ENCODE measurements at regions not wholly inside any gene's neighbourhood (a gene's known extent, or its start where the extent isn't known, plus 50 kb on each side); places are given as distances from the start of the nearest gene placed in this dataset.

- no peak overlapping the region for H3K4me3 ChIP-seq (ENCODE audit: low read depth, low read length)
Measured at GRCh38 chr5:145072889-145073288, 762.3 kb downstream of the PRELID2 start.

DNA sequence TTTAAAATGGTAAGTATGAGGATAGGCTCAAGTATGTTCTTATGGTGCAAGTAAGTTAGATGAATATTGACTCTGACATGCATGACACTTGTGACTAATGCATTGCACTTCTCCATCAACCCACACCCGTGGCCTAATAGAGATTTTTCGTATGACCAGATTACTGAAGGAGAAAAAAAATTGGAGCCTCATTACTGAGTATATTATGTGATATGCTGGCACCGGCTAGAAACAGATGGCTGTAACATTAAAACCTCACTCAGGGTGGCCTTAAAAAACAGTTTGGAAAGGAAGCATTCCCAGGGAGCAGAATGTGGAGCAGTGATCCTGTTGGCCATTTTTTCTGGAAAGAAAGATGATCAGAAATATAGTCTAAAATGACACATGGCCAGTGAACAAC lies 766.4 kb downstream of the PRELID2 start:
- Histone ChIP-seq H3K36me3 (ENCODE audit: control insufficient read depth, insufficient read depth, low read length) (no peaks in the 10 kb centered on the region), H3K4me1 (ENCODE audit: control insufficient read depth, insufficient read depth, low read length) (no peaks in the 10 kb centered on the region), H3K27me3 (ENCODE audit: control insufficient read depth, insufficient read depth, low read length) (no peaks in the 10 kb centered on the region), H3K9me3 (ENCODE audit: control insufficient read depth, insufficient read depth, low read length) (no peaks in the 10 kb centered on the region), H3K9ac (ENCODE audit: low read depth, low read length) (no peak overlapping the region), H3K4me3 (ENCODE audit: low read depth, low read length) (no peak overlapping the region), H3K27ac (ENCODE audit: low read depth, low read length) (no peak overlapping the region)

More at GRCh38 chr5:145072889-145073288, 762.3 kb downstream of the PRELID2 start:
- Histone ChIP-seq H3K9me3 (ENCODE audit: control insufficient read depth, insufficient read depth, low read length) (no peaks in the 10 kb centered on the region), H3K27me3 (ENCODE audit: control insufficient read depth, insufficient read depth, low read length) (no peaks in the 10 kb centered on the region), H3K27ac (ENCODE audit: low read depth, low read length) (no peak overlapping the region), H3K36me3 (ENCODE audit: control insufficient read depth, insufficient read depth, low read length) (no peaks in the 10 kb centered on the region), H3K9ac (ENCODE audit: low read depth, low read length) (no peak overlapping the region), H3K4me1 (ENCODE audit: control insufficient read depth, insufficient read depth, low read length) (no peaks in the 10 kb centered on the region)

DNA sequence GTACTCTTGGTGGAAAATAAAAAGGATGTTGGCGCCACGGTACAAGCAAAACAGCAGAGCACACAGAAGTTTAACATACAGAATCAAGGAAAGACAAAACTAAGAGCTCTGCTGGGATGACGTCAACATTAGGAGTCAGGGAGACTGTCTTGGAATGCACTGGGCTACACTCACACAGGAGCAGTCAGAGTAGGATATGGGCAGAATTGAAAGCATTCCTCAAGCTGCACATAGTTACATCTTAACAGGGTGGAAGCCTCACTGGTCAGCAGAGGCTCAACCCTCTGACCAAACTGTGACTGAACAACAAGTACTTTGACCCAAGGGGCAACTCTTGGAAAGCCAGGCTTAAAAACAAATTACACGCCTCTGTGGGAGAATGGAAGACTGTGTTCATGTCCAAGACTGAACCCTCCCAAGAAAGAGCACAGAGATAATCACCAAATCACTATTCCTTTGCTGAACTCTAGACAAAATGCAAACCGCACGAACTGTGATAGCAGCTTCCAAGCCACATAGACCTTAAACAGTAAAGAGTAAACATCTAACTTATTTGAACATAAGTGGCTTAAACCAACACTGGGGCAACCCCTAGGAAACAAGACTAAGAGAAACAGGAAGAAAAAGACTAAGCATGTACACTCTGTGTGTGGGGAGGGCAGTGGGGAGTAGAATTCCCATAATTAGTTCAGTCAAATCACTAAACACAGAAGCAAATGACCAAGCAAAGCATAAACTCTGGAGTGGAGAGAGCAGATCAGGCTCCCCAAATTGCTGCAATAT lies 772.7 kb downstream of the PRELID2 start:
- no peaks in the 10 kb centered on the region for H3K9me3 ChIP-seq (ENCODE audit: control insufficient read depth, insufficient read depth, low read length)
- H3K9ac ChIP-seq (ENCODE audit: low read depth, low read length), result no peak overlapping the region
- no peak overlapping the region for H3K4me3 ChIP-seq (ENCODE audit: low read depth, low read length)
- H3K27ac ChIP-seq (ENCODE audit: low read depth, low read length), result no peak overlapping the region
- no peaks in the 10 kb centered on the region for H3K27me3 ChIP-seq (ENCODE audit: control insufficient read depth, insufficient read depth, low read length)
- no peaks in the 10 kb centered on the region for H3K4me1 ChIP-seq (ENCODE audit: control insufficient read depth, insufficient read depth, low read length)
- H3K36me3 ChIP-seq (ENCODE audit: control insufficient read depth, insufficient read depth, low read length), result no peaks in the 10 kb centered on the region

- no peak overlapping the region for H3K4me3 ChIP-seq (ENCODE audit: low read depth, low read length)
- no peak overlapping the region for H3K9ac ChIP-seq (ENCODE audit: low read depth, low read length)
- H3K9me3 ChIP-seq (ENCODE audit: control insufficient read depth, insufficient read depth, low read length), result no peaks in the 10 kb centered on the region
- no peaks in the 10 kb centered on the region for H3K4me1 ChIP-seq (ENCODE audit: control insufficient read depth, insufficient read depth, low read length)
- no peak overlapping the region for H3K27ac ChIP-seq (ENCODE audit: low read depth, low read length)
- H3K27me3 ChIP-seq (ENCODE audit: control insufficient read depth, insufficient read depth, low read length), result no peaks in the 10 kb centered on the region
- no peaks in the 10 kb centered on the region for H3K36me3 ChIP-seq (ENCODE audit: control insufficient read depth, insufficient read depth, low read length)
Measured at GRCh38 chr5:145056800-145057199, 778.3 kb downstream of the PRELID2 start.

- Histone ChIP-seq H3K9ac (ENCODE audit: low read depth, low read length) (no peak overlapping the region), H3K4me3 (ENCODE audit: low read depth, low read length) (no peak overlapping the region), H3K9me3 (ENCODE audit: control insufficient read depth, insufficient read depth, low read length) (no peaks in the 10 kb centered on the region), H3K27me3 (ENCODE audit: control insufficient read depth, insufficient read depth, low read length) (no peaks in the 10 kb centered on the region), H3K27ac (ENCODE audit: low read depth, low read length) (no peak overlapping the region), H3K36me3 (ENCODE audit: control insufficient read depth, insufficient read depth, low read length) (no peaks in the 10 kb centered on the region), H3K4me1 (ENCODE audit: control insufficient read depth, insufficient read depth, low read length) (no peaks in the 10 kb centered on the region)
Measured at GRCh38 chr5:145050181-145050580, 785.0 kb downstream of the PRELID2 start.

GRCh38 chr5:145044970-145045369 lies 790.2 kb downstream of the PRELID2 start:
- Histone ChIP-seq H3K9ac (ENCODE audit: low read depth, low read length) (no peak overlapping the region), H3K4me1 (ENCODE audit: control insufficient read depth, insufficient read depth, low read length) (no peaks in the 10 kb centered on the region), H3K4me3 (ENCODE audit: low read depth, low read length) (no peak overlapping the region), H3K27me3 (ENCODE audit: control insufficient read depth, insufficient read depth, low read length) (no peaks in the 10 kb centered on the region), H3K9me3 (ENCODE audit: control insufficient read depth, insufficient read depth, low read length) (no peaks in the 10 kb centered on the region), H3K27ac (ENCODE audit: low read depth, low read length) (no peak overlapping the region), H3K36me3 (ENCODE audit: control insufficient read depth, insufficient read depth, low read length) (no peaks in the 10 kb centered on the region)

DNA sequence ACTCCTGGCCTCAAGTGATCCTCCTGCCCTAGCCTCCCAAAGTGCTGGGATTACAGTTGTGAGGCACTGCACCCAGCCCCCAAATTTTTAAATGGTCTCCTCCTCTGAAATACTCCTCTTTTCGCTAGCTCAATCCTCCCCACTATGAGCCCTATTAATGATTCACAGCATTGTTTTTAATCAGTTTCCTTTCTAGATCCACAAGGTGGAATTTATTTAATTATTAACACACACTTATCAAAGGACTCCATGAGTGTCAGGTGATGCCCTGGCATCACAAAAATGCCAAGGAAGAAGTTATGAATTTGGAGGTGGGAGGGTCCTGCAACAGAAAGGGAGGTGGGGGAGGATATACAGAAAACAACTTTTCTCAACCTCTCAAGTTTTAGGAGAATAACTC lies 806.5 kb downstream of the PRELID2 start:
- Histone ChIP-seq H3K9me3 (ENCODE audit: control insufficient read depth, insufficient read depth, low read length) (no peaks in the 10 kb centered on the region), H3K36me3 (ENCODE audit: control insufficient read depth, insufficient read depth, low read length) (no peaks in the 10 kb centered on the region), H3K27me3 (ENCODE audit: control insufficient read depth, insufficient read depth, low read length) (peaks cover 3% of the 10 kb centered on the region; the same call in 1 of the 2 replicates), H3K4me3 (ENCODE audit: low read depth, low read length) (no peak overlapping the region), H3K9ac (ENCODE audit: low read depth, low read length) (no peak overlapping the region), H3K27ac (ENCODE audit: low read depth, low read length) (no peak overlapping the region), H3K4me1 (ENCODE audit: control insufficient read depth, insufficient read depth, low read length) (peaks cover 5% of the 10 kb centered on the region; the same call in 1 of the 2 replicates)

DNA sequence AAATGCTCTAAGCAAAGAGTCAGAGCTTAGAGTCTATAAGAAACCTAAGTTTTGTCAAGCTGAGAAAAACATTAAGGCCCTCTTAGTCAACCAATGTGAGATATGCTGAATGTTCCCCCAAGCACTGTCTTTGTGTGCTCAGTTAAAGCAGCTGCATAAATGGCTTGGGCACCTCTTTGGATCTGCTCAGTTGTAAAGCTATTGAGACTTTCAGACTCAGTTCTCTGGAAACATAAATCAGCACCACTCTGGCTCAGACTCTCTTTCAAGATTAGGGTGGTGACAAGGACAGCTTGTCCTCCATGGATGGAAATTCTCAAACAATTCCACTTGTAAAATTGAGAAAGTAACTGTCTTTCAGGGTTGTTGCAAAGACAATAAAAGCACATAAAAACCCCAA lies 807.9 kb downstream of the PRELID2 start:
- Histone ChIP-seq H3K4me1 (ENCODE audit: control insufficient read depth, insufficient read depth, low read length) (peaks cover 5% of the 10 kb centered on the region; the same call in 1 of the 2 replicates), H3K27ac (ENCODE audit: low read depth, low read length) (no peak overlapping the region), H3K27me3 (ENCODE audit: control insufficient read depth, insufficient read depth, low read length) (no peaks in the 10 kb centered on the region), H3K36me3 (ENCODE audit: control insufficient read depth, insufficient read depth, low read length) (no peaks in the 10 kb centered on the region), H3K9me3 (ENCODE audit: control insufficient read depth, insufficient read depth, low read length) (no peaks in the 10 kb centered on the region), H3K4me3 (ENCODE audit: low read depth, low read length) (no peak overlapping the region), H3K9ac (ENCODE audit: low read depth, low read length) (no peak overlapping the region)

- Histone ChIP-seq H3K27ac (ENCODE audit: low read depth, low read length) (no peak overlapping the region), H3K9me3 (ENCODE audit: control insufficient read depth, insufficient read depth, low read length) (no peaks in the 10 kb centered on the region), H3K36me3 (ENCODE audit: control insufficient read depth, insufficient read depth, low read length) (no peaks in the 10 kb centered on the region), H3K27me3 (ENCODE audit: control insufficient read depth, insufficient read depth, low read length) (no peaks in the 10 kb centered on the region), H3K4me3 (ENCODE audit: low read depth, low read length) (no peak overlapping the region), H3K4me1 (ENCODE audit: control insufficient read depth, insufficient read depth, low read length) (peaks cover 5% of the 10 kb centered on the region; the same call in 1 of the 2 replicates), H3K9ac (ENCODE audit: low read depth, low read length) (no peak overlapping the region)
Measured at GRCh38 chr5:145025775-145026174, 809.4 kb downstream of the PRELID2 start.

DNA sequence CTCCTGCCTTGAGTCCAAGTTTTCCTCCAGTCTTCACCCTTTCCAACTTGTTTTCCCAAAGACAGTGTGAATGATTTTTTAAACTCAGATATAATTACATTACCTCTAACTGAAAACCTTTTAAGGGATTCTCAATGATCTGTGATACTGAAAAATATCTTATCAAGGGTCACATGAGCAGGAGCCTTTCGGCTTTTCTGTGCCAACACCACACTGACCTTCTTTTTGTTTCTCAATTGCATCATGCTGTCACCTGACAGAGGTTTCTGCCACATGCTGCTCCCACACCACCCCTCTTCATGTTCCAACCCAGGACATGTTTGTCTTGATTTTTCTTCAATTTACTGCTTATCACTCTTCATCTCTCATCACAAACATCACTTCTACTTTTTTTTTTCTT lies 820.0 kb downstream of the PRELID2 start:
- Histone ChIP-seq H3K4me1 (ENCODE audit: control insufficient read depth, insufficient read depth, low read length) (no peaks in the 10 kb centered on the region), H3K27me3 (ENCODE audit: control insufficient read depth, insufficient read depth, low read length) (no peaks in the 10 kb centered on the region), H3K4me3 (ENCODE audit: low read depth, low read length) (no peak overlapping the region), H3K9ac (ENCODE audit: low read depth, low read length) (no peak overlapping the region), H3K9me3 (ENCODE audit: control insufficient read depth, insufficient read depth, low read length) (no peaks in the 10 kb centered on the region), H3K36me3 (ENCODE audit: control insufficient read depth, insufficient read depth, low read length) (no peaks in the 10 kb centered on the region), H3K27ac (ENCODE audit: low read depth, low read length) (no peak overlapping the region)

GRCh38 chr5:145014109-145014508 lies 821.0 kb downstream of the PRELID2 start:
- no peaks in the 10 kb centered on the region for H3K9me3 ChIP-seq (ENCODE audit: control insufficient read depth, insufficient read depth, low read length)
- no peaks in the 10 kb centered on the region for H3K36me3 ChIP-seq (ENCODE audit: control insufficient read depth, insufficient read depth, low read length)
- H3K4me1 ChIP-seq (ENCODE audit: control insufficient read depth, insufficient read depth, low read length), result peaks cover 3% of the 10 kb centered on the region; the same call in 1 of the 2 replicates
- no peak overlapping the region for H3K27ac ChIP-seq (ENCODE audit: low read depth, low read length)
- no peaks in the 10 kb centered on the region for H3K27me3 ChIP-seq (ENCODE audit: control insufficient read depth, insufficient read depth, low read length)
- H3K4me3 ChIP-seq (ENCODE audit: low read depth, low read length), result no peak overlapping the region
- no peak overlapping the region for H3K9ac ChIP-seq (ENCODE audit: low read depth, low read length)

All from HUES48 (cell line).